H1 (cell line): ENCODE measurements at regions not wholly inside any gene's neighbourhood (a gene's known extent, or its start where the extent isn't known, plus 50 kb on each side); places are given as distances from the start of the nearest gene placed in this dataset.

ENCODE experiments used
- CTCF ChIA-PET: fragments of 300-600 bp; sonication (Branson Sonifier 250); formaldehyde crosslinking; loops from one replicate; lab custom pipeline; 2021; ENCODE audit not compliant: partially characterized antibody; lab: Charles Lee
- POLR2A ChIA-PET: fragments of 300-600 bp; sonication (Branson Sonifier 250); formaldehyde crosslinking; loops from one replicate; lab custom pipeline; 2021; ENCODE audit warnings: inconsistent platforms; ENCODE audit not compliant: partially characterized antibody; lab: Charles Lee
- DNase-seq, 2 experiments: peaks; one replicate each; pipeline versions ENCODE4 v3.0.0 to v3.0.0-alpha.2; 2010 to 2022; ENCODE audit warnings: low spot score in 2 of 2, low read depth in 1 of 2, mixed read lengths in 1 of 2
- FAIRE-seq: peaks from 2 replicates; lab custom pipeline; 2011; peaks lifted over from hg19 to GRCh38; lab: Jason Lieb, UNC
- H2AFZ ChIP-seq: 2 replicates; pipeline ENCODE4 v1.8.1; 2012; ENCODE audit warnings: low read length, inconsistent platforms
- H2AK5ac ChIP-seq: 2 replicates; pipeline ENCODE4 v1.6.1; 2013; ENCODE audit warnings: low read depth, low read length
- H2BK120ac ChIP-seq: replicated peaks from 2 replicates; pipeline ENCODE3; 2013; ENCODE audit warnings: low read depth, low read length, inconsistent platforms
- H2BK12ac ChIP-seq: 2 replicates; pipeline ENCODE4 v1.6.1; 2013; ENCODE audit warnings: low read depth, low read length
- H2BK15ac ChIP-seq: 2 replicates; pipeline ENCODE4 v1.6.1; 2013; ENCODE audit warnings: low read length
- H2BK20ac ChIP-seq: 2 replicates; pipeline ENCODE4 v1.6.1; 2013; ENCODE audit warnings: low read length
- H2BK5ac ChIP-seq: 2 replicates; pipeline ENCODE4 v1.6.1; 2013; ENCODE audit warnings: low read depth, low read length
- H3K14ac ChIP-seq: 2 replicates; pipeline ENCODE4 v1.6.1; 2013; ENCODE audit warnings: inconsistent platforms; ENCODE audit not compliant: insufficient read length
- H3K18ac ChIP-seq: 2 replicates; pipeline ENCODE4 v1.6.1; 2013; ENCODE audit warnings: low read length; ENCODE audit errors: extremely low read depth
- H3K23ac ChIP-seq: 2 replicates; pipeline ENCODE4 v1.6.1; 2013; ENCODE audit warnings: inconsistent platforms; ENCODE audit not compliant: insufficient read length
- H3K23me2 ChIP-seq: 2 replicates; pipeline ENCODE4 v1.6.1; 2013; ENCODE audit warnings: low read depth, low read length
- H3K27ac ChIP-seq: 2 replicates; pipeline ENCODE4 v1.6.1; 2011; ENCODE audit warnings: low read depth, low read length, inconsistent platforms
- H3K27me3 ChIP-seq, 4 experiments: replicated peaks in 1 of 4; 1 replicate in 1 of 4; 2 replicates in 3 of 4; pipeline versions ENCODE4 v1.6.1 to v1.8.1; 2011 to 2013; ENCODE audit warnings: low read length in 3 of 4, mild to moderate bottlenecking in 3 of 4, inconsistent platforms in 2 of 4, mixed read lengths in 2 of 4, moderate library complexity in 1 of 4; ENCODE audit not compliant: control insufficient read depth in 3 of 4, insufficient read depth in 3 of 4; ENCODE audit errors: extremely low read depth in 1 of 4
- H3K36me3 ChIP-seq, 4 experiments: 2 replicates each; pipeline versions ENCODE4 v1.6.1 to v1.8.1; 2011 to 2013; ENCODE audit warnings: mild to moderate bottlenecking in 4 of 4, low read length in 3 of 4, moderate library complexity in 2 of 4, control low read depth in 1 of 4, inconsistent platforms in 1 of 4; ENCODE audit not compliant: insufficient read depth in 4 of 4, control insufficient read depth in 2 of 4
- H3K4ac ChIP-seq: replicated peaks from 2 replicates; pipeline ENCODE3; 2013; ENCODE audit warnings: low read length, low read depth, mixed read lengths, inconsistent platforms; ENCODE audit not compliant: insufficient read length
- H3K4me1 ChIP-seq, 4 experiments: replicated peaks in 1 of 4; 1 replicate in 1 of 4; 2 replicates in 3 of 4; pipeline versions ENCODE4 v1.6.1 to v1.8.1; 2011 to 2013; ENCODE audit warnings: low read length in 3 of 4, inconsistent platforms in 2 of 4, mixed read lengths in 1 of 4; ENCODE audit not compliant: insufficient read depth in 4 of 4, control insufficient read depth in 3 of 4
- H3K4me2 ChIP-seq, 2 experiments: 2 replicates each; pipeline versions ENCODE4 v1.6.1 to v1.8.1; 2011 to 2013; ENCODE audit warnings: low read depth in 2 of 2, low read length in 2 of 2, control low read depth in 1 of 2, inconsistent platforms in 1 of 2, mild to moderate bottlenecking in 1 of 2; ENCODE audit not compliant: insufficient read depth in 1 of 2
- H3K4me3 ChIP-seq, 4 experiments: fragments of 200-600, 300-600 bp in 1 of 4; sonication (generic), shearing (Covaris generic), sonication (Bioruptor Twin) in 1 of 4; 2 replicates each; pipeline versions ENCODE4 v1.5.1 to v1.8.1; 2011 to 2016; ENCODE audit warnings: low read length in 4 of 4, low read depth in 3 of 4, control low read depth in 2 of 4, inconsistent platforms in 2 of 4, mild to moderate bottlenecking in 2 of 4, mixed read lengths in 1 of 4, moderate library complexity in 1 of 4; ENCODE audit not compliant: insufficient read depth in 2 of 4; ENCODE audit errors: extremely low read depth in 1 of 4
- H3K56ac ChIP-seq: replicated peaks from 2 replicates; pipeline ENCODE3; 2013; ENCODE audit warnings: low read depth, mild to moderate bottlenecking, mixed read lengths, low read length, inconsistent platforms; ENCODE audit not compliant: insufficient read length
- H3K79me1 ChIP-seq: 2 replicates; pipeline ENCODE4 v1.6.1; 2013; ENCODE audit warnings: low read depth, low read length, control low read depth
- H3K79me2 ChIP-seq, 2 experiments: 2 replicates each; pipeline versions ENCODE4 v1.6.1 to v1.8.1; 2012 to 2013; ENCODE audit warnings: low read length in 2 of 2, mild to moderate bottlenecking in 2 of 2, inconsistent platforms in 1 of 2; ENCODE audit not compliant: insufficient read depth in 2 of 2, control insufficient read depth in 1 of 2
- H3K9ac ChIP-seq, 4 experiments: replicated peaks in 1 of 4; 1 replicate in 1 of 4; 2 replicates in 3 of 4; pipeline versions ENCODE4 v1.6.1 to v1.8.1; 2011 to 2013; ENCODE audit warnings: low read depth in 3 of 4, low read length in 3 of 4, control low read depth in 2 of 4, mild to moderate bottlenecking in 2 of 4, moderate library complexity in 2 of 4, inconsistent platforms in 1 of 4; ENCODE audit errors: extremely low read depth in 1 of 4
- H3K9me3 ChIP-seq, 2 experiments: 2 replicates each; pipeline versions ENCODE4 v1.6.1 to v1.8.1; 2012 to 2013; ENCODE audit warnings: mild to moderate bottlenecking in 2 of 2, moderate library complexity in 2 of 2, control low read depth in 1 of 2, inconsistent platforms in 1 of 2, low read depth in 1 of 2, low read length in 1 of 2, mixed read lengths in 1 of 2; ENCODE audit not compliant: insufficient read depth in 2 of 2
- H4K20me1 ChIP-seq, 2 experiments: replicated peaks in 1 of 2; 2 replicates each; pipeline versions ENCODE3 to v1.8.1; 2011 to 2013; ENCODE audit warnings: inconsistent platforms in 2 of 2, low read length in 2 of 2, mild to moderate bottlenecking in 1 of 2; ENCODE audit not compliant: insufficient read depth in 2 of 2, control insufficient read depth in 1 of 2
- H4K5ac ChIP-seq: 2 replicates; pipeline ENCODE4 v1.6.1; 2013; ENCODE audit warnings: low read length, low read depth, mixed read lengths, inconsistent platforms; ENCODE audit not compliant: insufficient read length
- H4K8ac ChIP-seq: 2 replicates; pipeline ENCODE4 v1.8.0; 2013; ENCODE audit warnings: mild to moderate bottlenecking, moderate library complexity, low read length, inconsistent platforms; ENCODE audit not compliant: insufficient read depth; ENCODE audit errors: extremely low read depth
- H4K91ac ChIP-seq: replicated peaks from 2 replicates; pipeline ENCODE3; 2013; ENCODE audit warnings: low read length, mixed read lengths, inconsistent platforms; ENCODE audit not compliant: insufficient read length
- CEBPB ChIP-seq: IDR thresholded peaks from 2 replicates; pipeline ENCODE4 v1.6.1; 2012; ENCODE audit warnings: low read depth, low read length
- EP300 ChIP-seq, 2 experiments: IDR thresholded peaks; 1 replicate in 1 of 2; 2 replicates in 1 of 2; pipeline ENCODE4 v1.6.1; 2011 to 2012; ENCODE audit warnings: low read depth in 2 of 2, low read length in 2 of 2, mild to moderate bottlenecking in 2 of 2, borderline replicate concordance in 1 of 2, inconsistent platforms in 1 of 2, moderate library complexity in 1 of 2
- FOSL1 ChIP-seq: IDR thresholded peaks from 2 replicates; pipeline ENCODE4 v1.6.1; 2011; ENCODE audit warnings: mild to moderate bottlenecking, low read depth, low read length, moderate library complexity; ENCODE audit not compliant: insufficient read depth
- HDAC2 ChIP-seq, 2 experiments: fragments of 300-600 bp in 1 of 2; sonication (generic) in 1 of 2; IDR thresholded peaks; 2 replicates each; pipeline ENCODE4 v1.6.1; 2011 to 2012; ENCODE audit warnings: low read depth in 2 of 2, low read length in 2 of 2, mild to moderate bottlenecking in 2 of 2, moderate library complexity in 2 of 2, borderline replicate concordance in 1 of 2, inconsistent platforms in 1 of 2
- POLR2AphosphoS5 ChIP-seq: IDR thresholded peaks from 2 replicates; pipeline ENCODE4 v1.6.1; 2011; ENCODE audit warnings: low read depth, low read length
- RBBP5 ChIP-seq: IDR thresholded peaks from 2 replicates; pipeline ENCODE4 v1.7.1; 2012; ENCODE audit warnings: low read depth, mild to moderate bottlenecking, inconsistent platforms, low read length, moderate library complexity, borderline replicate concordance
- RFX5 ChIP-seq: IDR thresholded peaks from 2 replicates; pipeline ENCODE4 v1.6.1; 2011; ENCODE audit warnings: low read depth, low read length, improper control_type of control experiment, borderline replicate concordance
- SAP30 ChIP-seq: fragments of 300-600 bp; sonication (generic); IDR thresholded peaks from 2 replicates; pipeline ENCODE4 v1.7.1; 2012; ENCODE audit warnings: low read length, moderate library complexity, mild to moderate bottlenecking, inconsistent platforms; ENCODE audit not compliant: insufficient read depth, insufficient replicate concordance
- SIRT6 ChIP-seq: IDR thresholded peaks from one replicate; pipeline ENCODE4 v1.7.1; 2012; ENCODE audit warnings: low read length, inconsistent platforms
- SP4 ChIP-seq: IDR thresholded peaks from 2 replicates; pipeline ENCODE4 v1.6.1; 2012; ENCODE audit warnings: low read length, inconsistent platforms
- WGBS, 2 experiments: shearing (Covaris generic) in 1 of 2; methylation state at CpG; one replicate each; pipeline versions ENCODE4 v1.1.6 to v1.1.7; 2013 to 2015; ENCODE audit warnings: low lambda C conversion rate in 2 of 2, mixed read lengths in 2 of 2, inconsistent platforms in 1 of 2, low coverage in 1 of 2, missing lambda C conversion rate in 1 of 2; ENCODE audit not compliant: insufficient replicate concordance in 2 of 2, insufficient coverage in 1 of 2, insufficient read length in 1 of 2; ENCODE audit errors: extremely low coverage in 1 of 2, missing lambda C conversion rate in 1 of 2; 5-methylcytosine and 5-hydroxymethylcytosine counted together
- TF ChIP-seq, protein P1 (sequence below): IDR thresholded peaks from 2 replicates; pipeline ENCODE4 v1.6.1; 2011; ENCODE audit warnings: low read depth, mild to moderate bottlenecking, low read length; ENCODE audit not compliant: insufficient read depth

DNA sequence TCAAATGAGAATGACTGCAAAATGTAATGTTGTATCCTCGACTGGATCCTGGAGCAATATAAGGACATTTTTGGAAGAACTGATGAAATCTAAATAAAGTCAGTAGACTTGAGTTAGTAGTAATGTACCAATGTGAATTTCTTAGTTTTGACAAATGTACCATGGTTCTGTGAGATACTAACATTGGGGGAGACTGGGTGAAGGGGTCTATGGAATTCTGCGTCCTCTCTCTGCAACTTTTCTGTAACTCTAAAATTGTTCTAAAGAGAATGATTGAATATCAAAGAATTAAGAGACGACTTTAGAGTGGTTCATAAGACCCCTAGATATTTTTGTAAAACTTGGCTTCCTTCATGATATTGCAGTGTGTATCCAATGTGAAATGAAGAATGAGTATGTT lies 59.2 kb upstream of the KAZN start:
- ChIA-PET POLR2A (no interaction called here), CTCF (interaction anchor here (0.6 kb wide), 1 partner anchor 11 kb away, joined by 4 read pairs; no protein-coding TSS in a partner anchor)
- H3K4me1 ChIP-seq: no peaks in the 10 kb centered on the region
- H3K18ac ChIP-seq: no peak overlapping the region
- H3K4me2 ChIP-seq: no peak overlapping the region
- H4K5ac ChIP-seq: no peak overlapping the region
- no peak overlapping the region for H3K14ac ChIP-seq
- H3K36me3 ChIP-seq: no peaks in the 10 kb centered on the region
- H3K56ac ChIP-seq: no peak overlapping the region
- no peaks in the 10 kb centered on the region for H4K20me1 ChIP-seq
- no peak overlapping the region for H3K4ac ChIP-seq
- H3K79me1 ChIP-seq: no peaks in the 10 kb centered on the region
- H3K27ac ChIP-seq: no peak overlapping the region
- no peaks in the 10 kb centered on the region for H3K79me2 ChIP-seq
- WGBS, 2 experiments: 91% methylated on average over 3 of the region's 3 CpGs; no CpG with 5 or more reads in 1 of the 2 experiments
- H2BK120ac ChIP-seq: no peak overlapping the region
- no peak overlapping the region for H3K23ac ChIP-seq
- no peak overlapping the region for H2BK5ac ChIP-seq
- H2AFZ ChIP-seq: no peak overlapping the region
- no peaks in the 10 kb centered on the region for H3K27me3 ChIP-seq
- no peak overlapping the region for H2BK15ac ChIP-seq
- H3K9ac ChIP-seq: no peak overlapping the region
- H2AK5ac ChIP-seq: no peak overlapping the region
- no peak overlapping the region for H2BK12ac ChIP-seq
- H2BK20ac ChIP-seq: no peak overlapping the region
- H3K9me3 ChIP-seq: no peaks in the 10 kb centered on the region; a peak in 1 of 4 replicates
- FAIRE-seq (no peak), DNase-seq (no peak)
- no peak overlapping the region for H4K91ac ChIP-seq
- H3K4me3 ChIP-seq: no peak overlapping the region
- H3K23me2 ChIP-seq: no peaks in the 10 kb centered on the region
- H4K8ac ChIP-seq: no peak overlapping the region
- TF ChIP-seq CEBPB: no peak
- TF ChIP-seq EP300 (IDR thresholded peaks at IDR 0.05; ENCODE audit: borderline replicate concordance in 1 of 2, low read depth in 2 of 2, low read length in 2 of 2): no peak
- TF ChIP-seq POLR2AphosphoS5: no peak
- TF ChIP-seq RBBP5: no peak
- no peak for TF ChIP-seq RFX5
- no peak for TF ChIP-seq FOSL1
- no peak for TF ChIP-seq SIRT6
- no peak for TF ChIP-seq HDAC2 (IDR thresholded peaks at IDR 0.05; ENCODE audit: borderline replicate concordance in 1 of 2, low read depth in 2 of 2, low read length in 2 of 2)
- TF ChIP-seq SAP30: no peak
- no peak for TF ChIP-seq SP4
- TF ChIP-seq, protein P1, sequence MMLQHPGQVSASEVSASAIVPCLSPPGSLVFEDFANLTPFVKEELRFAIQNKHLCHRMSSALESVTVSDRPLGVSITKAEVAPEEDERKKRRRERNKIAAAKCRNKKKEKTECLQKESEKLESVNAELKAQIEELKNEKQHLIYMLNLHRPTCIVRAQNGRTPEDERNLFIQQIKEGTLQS: no peak
